Activated T-helper 2 cell treated with anti-CD3 and anti-CD28 coated beads, Interferon-gamma antibody, Interleukin-2, Interleukin-4, amounts not matched to agents 10 μg/mL and 5 μg/mL and 100 μg/mL, durations not matched to agents 14 hours and 24 hours and 36 hours (primary cell): ENCODE measurements at regions not wholly inside any gene's neighbourhood (a gene's known extent, or its start where the extent isn't known, plus 50 kb on each side); places are given as distances from the start of the nearest gene placed in this dataset.

ENCODE experiments used
- DNase-seq: peaks from one replicate; pipeline ENCODE4 v3.0.0; 2021; ENCODE audit warnings: low spot score
- H3K27ac Mint-ChIP-seq: one replicate; pipeline ENCODE4 v1.8.0; 2021; ENCODE audit warnings: mixed read lengths
- H3K27me3 Mint-ChIP-seq: one replicate; pipeline ENCODE4 v1.8.0; 2021; ENCODE audit warnings: low read depth, mixed read lengths
- H3K36me3 Mint-ChIP-seq: one replicate; pipeline ENCODE4 v1.8.0; 2021; ENCODE audit warnings: low read depth, mixed read lengths
- H3K4me1 Mint-ChIP-seq: one replicate; pipeline ENCODE4 v1.8.0; 2021; ENCODE audit warnings: low read depth, mixed read lengths
- H3K4me3 Mint-ChIP-seq: one replicate; pipeline ENCODE4 v1.8.0; 2021; ENCODE audit warnings: low read depth, mild to moderate bottlenecking, moderate library complexity, mixed read lengths
- H3K9me3 Mint-ChIP-seq: one replicate; pipeline ENCODE4 v1.8.0; 2021; ENCODE audit warnings: mixed read lengths
- intact Hi-C: fragments of 100-400 bp; cut with micrococcal nuclease; formaldehyde crosslinking; loops from one replicate; pipeline ENCODE4 v1.15.1; 2023

DNA sequence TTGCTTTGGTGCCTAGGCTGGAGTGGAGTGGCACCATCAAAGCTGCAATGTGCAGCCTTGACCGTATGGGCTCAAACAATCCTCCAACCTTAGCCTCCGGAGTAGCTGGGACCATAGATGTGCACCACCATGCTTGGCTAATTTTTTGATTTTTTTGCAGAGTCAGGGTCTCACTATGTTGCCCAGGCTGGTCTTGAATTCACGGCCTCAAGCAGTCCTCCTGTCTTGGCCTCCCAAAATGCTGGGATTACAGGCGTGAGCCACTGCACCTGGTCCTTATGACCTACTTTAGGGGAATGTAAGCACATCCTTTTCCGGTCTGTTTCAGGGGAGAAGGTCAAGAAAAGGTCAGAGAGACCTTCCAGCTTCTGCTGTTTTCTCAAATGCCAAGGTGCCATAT, 53.4 kb upstream of the SPRED2 start:
- Mint-ChIP-seq H3K27me3 (peaks cover 4% of the 10 kb centered on the region), H3K4me3 (no peak overlapping the region), H3K27ac (no peak overlapping the region), H3K9me3 (peaks cover 17% of the 10 kb centered on the region), H3K36me3 (no peaks in the 10 kb centered on the region), H3K4me1 (peaks cover 3% of the 10 kb centered on the region)
- DNase-seq: no peak
- intact Hi-C loops: no loop called here

DNA sequence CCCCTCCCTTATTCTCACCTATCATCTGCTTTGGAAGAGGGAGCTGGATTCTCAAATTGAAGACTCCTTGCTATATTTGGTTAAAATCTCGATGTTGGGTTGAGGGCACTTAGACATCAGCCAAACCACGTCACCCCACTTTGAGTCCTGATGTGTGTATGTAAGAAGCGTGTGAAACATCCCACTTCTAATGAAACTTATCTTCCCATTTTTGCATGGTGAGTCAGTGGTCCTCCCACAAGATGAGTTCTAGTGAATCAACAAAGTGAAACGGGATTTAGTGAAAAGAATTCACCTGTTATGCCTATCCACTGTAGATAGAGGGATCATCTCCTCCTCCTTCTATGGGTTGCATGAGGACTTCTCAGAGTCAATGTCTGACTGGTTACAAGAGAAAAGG, 51.4 kb upstream of the SPRED2 start:
- Mint-ChIP-seq H3K36me3 (no peaks in the 10 kb centered on the region), H3K27me3 (peaks cover 4% of the 10 kb centered on the region), H3K4me1 (peaks cover 3% of the 10 kb centered on the region), H3K9me3 (peaks cover 14% of the 10 kb centered on the region), H3K4me3 (no peak overlapping the region), H3K27ac (no peak overlapping the region)
- intact Hi-C loops: no loop called here
- DNase-seq: no peak

DNA sequence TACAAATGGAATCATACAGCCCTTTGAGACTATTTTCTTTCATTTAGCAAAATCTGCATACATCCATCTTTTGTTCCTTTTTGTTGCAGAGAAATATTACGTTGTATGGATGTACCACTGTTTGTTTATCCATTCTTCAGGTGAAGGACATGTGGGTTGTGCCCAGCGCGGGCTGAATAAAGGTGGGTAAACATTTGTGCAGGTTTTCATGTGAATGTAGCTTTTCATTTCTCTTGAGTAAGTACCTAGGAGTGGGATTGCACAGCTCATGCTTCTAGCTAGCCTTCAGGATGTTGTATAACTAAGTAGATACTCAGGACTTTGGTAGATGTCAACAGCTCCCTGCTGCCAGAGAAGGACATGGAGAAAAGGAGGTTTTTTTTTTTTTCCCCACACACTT, 50.6 kb upstream of the SPRED2 start:
- intact Hi-C loops: no loop called here

More for the DNA sequence above, 50.6 kb upstream of the SPRED2 start:
- H3K4me3 Mint-ChIP-seq: no peak overlapping the region
- peaks cover 4% of the 10 kb centered on the region for H3K27me3 Mint-ChIP-seq
- H3K9me3 Mint-ChIP-seq: peaks cover 6% of the 10 kb centered on the region
- peaks cover 3% of the 10 kb centered on the region for H3K4me1 Mint-ChIP-seq
- no peaks in the 10 kb centered on the region for H3K36me3 Mint-ChIP-seq
- no peak overlapping the region for H3K27ac Mint-ChIP-seq
- no peak for DNase-seq
